HFF-Myc (cell line): ENCODE measurements at regions not wholly inside any gene's neighbourhood (a gene's known extent, or its start where the extent isn't known, plus 50 kb on each side); places are given as distances from the start of the nearest gene placed in this dataset.

Experiments used
- DNase-seq: peaks from one replicate; pipeline ENCODE4 v3.0.0-alpha.2; 2011; ENCODE audit warnings: low read depth; ENCODE audit errors: extremely low read depth
- H3K4me3 ChIP-seq: replicated peaks from 2 replicates; pipeline ENCODE4 v1.5.1; 2011; ENCODE audit warnings: low read depth, mild to moderate bottlenecking, control low read depth, low read length
- TF ChIP-seq, protein P1 (sequence below): IDR thresholded peaks from 2 replicates; pipeline ENCODE4 v1.5.1; 2012; ENCODE audit warnings: mild to moderate bottlenecking, low read depth, low read length, control low read depth; ENCODE audit errors: missing control alignments

DNA sequence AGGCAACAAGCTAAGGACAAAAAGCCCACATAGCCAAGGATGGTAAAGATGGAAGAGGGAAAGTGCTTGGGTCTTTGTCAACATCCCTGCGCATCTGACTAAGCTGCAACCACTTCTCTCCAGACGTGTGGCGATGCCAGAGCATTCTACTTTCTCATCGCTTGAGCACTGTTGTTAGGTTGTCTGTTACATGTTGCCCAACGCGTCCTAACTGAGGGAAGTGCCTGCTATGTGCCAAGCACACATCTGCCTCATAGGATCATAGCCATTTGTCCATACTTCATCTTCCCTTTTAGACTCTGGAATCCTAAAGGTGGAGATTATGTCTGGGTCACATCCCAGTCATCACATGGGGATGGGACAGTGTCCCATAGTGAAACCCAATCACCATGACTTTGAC is 464.9 kb downstream of the MATN1 start:
- no peak for DNase-seq

DNA sequence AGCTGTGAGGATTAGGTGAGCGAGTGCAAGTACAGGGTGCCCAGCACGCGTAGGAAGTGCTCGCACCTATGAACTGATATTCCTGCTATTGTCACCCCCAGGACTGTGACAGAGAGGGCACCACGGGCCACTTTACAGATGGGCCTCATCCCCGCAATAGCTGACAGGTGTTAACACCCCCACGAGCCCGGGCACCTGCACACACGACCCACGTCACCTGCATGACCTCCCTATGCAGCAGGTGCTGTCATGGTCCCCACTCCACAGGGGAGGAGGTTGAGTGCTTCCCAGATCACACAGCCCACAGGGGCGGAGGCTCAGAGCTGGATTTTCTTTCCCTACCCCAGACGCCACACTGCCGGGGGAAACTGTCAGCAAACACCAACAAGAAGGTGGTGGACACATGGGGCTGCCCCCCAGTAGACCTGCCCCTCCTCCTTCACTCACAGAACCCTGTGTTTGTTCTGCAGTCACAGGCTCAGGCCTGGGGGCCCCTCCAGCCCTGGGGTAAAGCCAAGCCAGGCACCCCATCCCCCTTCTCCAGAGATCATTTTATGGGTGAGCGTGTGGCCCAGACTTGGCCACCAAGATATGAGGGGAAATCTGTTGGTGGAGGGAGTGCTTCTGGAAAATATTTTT is 465.5 kb downstream of the MATN1 start:
- TF ChIP-seq, protein P1, sequence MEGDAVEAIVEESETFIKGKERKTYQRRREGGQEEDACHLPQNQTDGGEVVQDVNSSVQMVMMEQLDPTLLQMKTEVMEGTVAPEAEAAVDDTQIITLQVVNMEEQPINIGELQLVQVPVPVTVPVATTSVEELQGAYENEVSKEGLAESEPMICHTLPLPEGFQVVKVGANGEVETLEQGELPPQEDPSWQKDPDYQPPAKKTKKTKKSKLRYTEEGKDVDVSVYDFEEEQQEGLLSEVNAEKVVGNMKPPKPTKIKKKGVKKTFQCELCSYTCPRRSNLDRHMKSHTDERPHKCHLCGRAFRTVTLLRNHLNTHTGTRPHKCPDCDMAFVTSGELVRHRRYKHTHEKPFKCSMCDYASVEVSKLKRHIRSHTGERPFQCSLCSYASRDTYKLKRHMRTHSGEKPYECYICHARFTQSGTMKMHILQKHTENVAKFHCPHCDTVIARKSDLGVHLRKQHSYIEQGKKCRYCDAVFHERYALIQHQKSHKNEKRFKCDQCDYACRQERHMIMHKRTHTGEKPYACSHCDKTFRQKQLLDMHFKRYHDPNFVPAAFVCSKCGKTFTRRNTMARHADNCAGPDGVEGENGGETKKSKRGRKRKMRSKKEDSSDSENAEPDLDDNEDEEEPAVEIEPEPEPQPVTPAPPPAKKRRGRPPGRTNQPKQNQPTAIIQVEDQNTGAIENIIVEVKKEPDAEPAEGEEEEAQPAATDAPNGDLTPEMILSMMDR: no peak
- DNase-seq: no peak
- H3K4me3 ChIP-seq: no peak overlapping the region

More for the DNA sequence above, 464.9 kb downstream of the MATN1 start:
- no peak overlapping the region for H3K4me3 ChIP-seq
- TF ChIP-seq, protein P1: no peak

DNA sequence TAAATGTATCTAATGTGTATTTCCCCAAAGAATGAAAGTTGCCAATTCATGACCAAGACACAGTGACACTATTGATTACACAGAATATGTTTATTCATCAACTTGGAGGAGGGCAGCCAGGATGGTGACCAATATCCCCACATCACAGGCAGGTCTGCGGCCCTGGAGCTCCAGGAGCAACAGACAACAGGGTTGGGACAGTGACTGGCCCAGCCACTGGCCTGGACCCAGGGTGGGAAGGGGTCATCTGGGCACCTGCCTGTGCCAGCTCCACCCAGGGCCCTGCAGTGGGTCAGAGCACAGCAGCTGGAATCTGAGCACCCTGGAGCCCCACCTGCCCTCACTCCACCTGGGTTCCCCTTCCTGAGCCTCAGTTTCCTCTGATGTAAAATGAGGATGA is 466.1 kb downstream of the MATN1 start:
- TF ChIP-seq, protein P1: no peak
- DNase-seq: no peak

DNA sequence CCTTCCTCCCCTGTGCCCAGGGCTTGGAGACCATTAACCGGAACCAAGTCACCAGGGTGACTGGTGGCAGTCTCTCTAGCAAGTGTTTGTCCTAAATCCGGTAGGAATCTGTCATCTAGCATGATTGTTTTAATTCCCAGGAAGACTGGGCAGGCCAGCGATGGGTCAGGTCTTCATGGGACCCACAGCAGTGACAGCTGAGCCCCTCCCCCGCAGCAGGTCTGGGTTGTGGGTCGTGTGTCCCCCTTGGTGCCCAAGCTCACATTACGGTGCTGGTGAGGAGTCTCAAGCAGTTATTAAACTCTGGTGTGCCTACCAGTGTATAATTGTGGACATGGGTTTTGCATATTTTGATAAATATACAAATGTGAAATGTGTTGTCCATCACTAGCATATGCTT is 466.5 kb downstream of the MATN1 start:
- DNase-seq: no peak
- TF ChIP-seq, protein P1: no peak
- no peak overlapping the region for H3K4me3 ChIP-seq

More for the DNA sequence above, 466.1 kb downstream of the MATN1 start:
- H3K4me3 ChIP-seq: no peak overlapping the region

DNA sequence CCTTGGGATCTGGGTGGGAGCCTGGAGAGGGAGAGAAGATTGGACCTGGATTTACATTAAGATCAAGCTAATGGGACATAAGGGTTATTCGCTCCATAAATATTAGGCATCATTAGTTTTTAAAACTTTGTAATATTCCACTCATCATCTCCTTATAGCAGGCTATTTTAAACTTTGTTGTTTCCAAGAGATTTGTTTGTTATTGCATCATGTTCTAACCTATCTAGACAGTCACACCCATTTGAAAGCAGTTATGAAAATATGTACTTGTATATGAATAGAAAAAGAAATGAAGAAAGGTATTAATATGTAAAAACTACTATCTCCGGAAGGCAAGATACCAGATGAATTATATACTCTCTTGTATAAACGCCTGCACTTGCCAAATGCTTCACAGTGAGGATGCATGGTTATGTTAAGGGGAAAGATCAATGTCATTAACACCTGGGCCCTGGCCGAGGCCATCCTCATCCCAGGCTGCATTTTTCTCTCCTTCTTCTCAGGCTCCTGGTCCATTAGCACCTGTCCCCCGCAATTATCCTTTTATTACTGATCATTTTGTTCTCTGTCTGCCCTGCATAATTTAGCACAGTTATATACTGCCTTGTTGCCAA is 468.2 kb downstream of the MATN1 start:
- DNase-seq: no peak
- TF ChIP-seq, protein P1: no peak
- no peak overlapping the region for H3K4me3 ChIP-seq

DNA sequence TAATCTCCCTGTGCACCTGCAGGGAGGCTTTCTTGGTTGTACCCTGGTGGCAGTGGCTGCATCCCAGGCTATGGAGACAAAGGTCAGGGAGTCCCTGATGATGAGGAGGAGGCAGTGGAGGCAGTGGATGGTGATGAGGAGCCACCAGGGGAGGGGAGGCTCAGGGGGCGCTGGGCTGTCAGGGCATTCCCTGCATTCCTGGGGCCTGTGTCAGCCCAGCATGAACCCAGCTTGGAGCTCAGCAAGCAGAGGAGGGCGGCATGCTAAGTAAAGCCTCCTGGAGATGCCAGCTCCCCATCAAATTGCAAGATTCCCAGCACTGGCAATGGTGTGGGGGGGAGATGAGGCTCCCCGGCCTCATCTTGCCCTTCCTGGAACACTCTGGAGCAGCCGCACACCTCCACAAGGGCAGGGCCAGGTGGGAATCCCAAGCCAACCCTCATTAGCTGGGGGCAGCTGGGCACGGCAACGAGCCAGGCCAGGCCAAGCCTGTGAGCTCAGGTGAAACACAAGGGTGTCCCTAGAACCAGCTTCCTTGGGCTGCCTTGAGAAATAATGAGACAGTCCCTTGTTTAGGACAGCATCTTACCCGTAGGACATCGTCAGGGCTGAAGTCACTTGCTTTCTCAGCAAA is 469.5 kb downstream of the MATN1 start:
- DNase-seq: no peak
- H3K4me3 ChIP-seq: no peak overlapping the region
- TF ChIP-seq, protein P1: no peak
